ENCODE measurements at regions not wholly inside any gene's neighbourhood (a gene's known extent, or its start where the extent isn't known, plus 50 kb on each side); places are given as distances from the start of the nearest gene placed in this dataset.

DNA sequence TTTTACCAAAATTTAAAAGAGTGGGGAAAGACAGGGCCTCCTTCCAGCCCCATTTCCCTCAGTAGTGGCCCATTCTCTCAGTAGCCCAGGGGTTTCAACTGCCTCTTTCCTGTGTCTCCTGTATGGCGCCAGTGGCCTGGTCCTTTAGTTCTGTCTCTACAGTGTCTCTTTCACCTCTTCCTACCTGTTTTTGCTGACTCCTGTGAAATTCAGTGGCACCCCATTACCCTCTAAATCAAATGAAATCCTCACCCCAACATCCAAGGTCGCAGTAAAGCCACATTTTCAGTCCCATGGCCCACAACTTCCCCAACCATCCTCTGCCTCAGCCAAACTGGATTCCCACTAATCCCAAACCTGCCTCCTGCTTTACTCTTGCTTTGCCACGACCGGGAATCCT, 200.7 kb downstream of the IPMK start:
- TF ChIP-seq, protein P1, sequence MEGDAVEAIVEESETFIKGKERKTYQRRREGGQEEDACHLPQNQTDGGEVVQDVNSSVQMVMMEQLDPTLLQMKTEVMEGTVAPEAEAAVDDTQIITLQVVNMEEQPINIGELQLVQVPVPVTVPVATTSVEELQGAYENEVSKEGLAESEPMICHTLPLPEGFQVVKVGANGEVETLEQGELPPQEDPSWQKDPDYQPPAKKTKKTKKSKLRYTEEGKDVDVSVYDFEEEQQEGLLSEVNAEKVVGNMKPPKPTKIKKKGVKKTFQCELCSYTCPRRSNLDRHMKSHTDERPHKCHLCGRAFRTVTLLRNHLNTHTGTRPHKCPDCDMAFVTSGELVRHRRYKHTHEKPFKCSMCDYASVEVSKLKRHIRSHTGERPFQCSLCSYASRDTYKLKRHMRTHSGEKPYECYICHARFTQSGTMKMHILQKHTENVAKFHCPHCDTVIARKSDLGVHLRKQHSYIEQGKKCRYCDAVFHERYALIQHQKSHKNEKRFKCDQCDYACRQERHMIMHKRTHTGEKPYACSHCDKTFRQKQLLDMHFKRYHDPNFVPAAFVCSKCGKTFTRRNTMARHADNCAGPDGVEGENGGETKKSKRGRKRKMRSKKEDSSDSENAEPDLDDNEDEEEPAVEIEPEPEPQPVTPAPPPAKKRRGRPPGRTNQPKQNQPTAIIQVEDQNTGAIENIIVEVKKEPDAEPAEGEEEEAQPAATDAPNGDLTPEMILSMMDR (IDR thresholded peaks at IDR 0.05) = no peak
- no peak for TF ChIP-seq ZFX (IDR thresholded peaks at IDR 0.05; ENCODE audit: borderline replicate concordance)

All from 22Rv1 (cell line).